C4-2B (cell line): ENCODE measurements at regions not wholly inside any gene's neighbourhood (a gene's known extent, or its start where the extent isn't known, plus 50 kb on each side); places are given as distances from the start of the nearest gene placed in this dataset.

ENCODE experiments used
- ZFX ChIP-seq: fragments of 450-650 bp; IDR thresholded peaks from 2 replicates; pipeline ENCODE4 v1.6.1; 2017
- TF ChIP-seq, protein P1 (sequence below): fragments of 450-650 bp; conservative IDR thresholded peaks from 2 replicates; pipeline ENCODE4 v1.5.1; 2017; ENCODE audit warnings: mild to moderate bottlenecking

DNA sequence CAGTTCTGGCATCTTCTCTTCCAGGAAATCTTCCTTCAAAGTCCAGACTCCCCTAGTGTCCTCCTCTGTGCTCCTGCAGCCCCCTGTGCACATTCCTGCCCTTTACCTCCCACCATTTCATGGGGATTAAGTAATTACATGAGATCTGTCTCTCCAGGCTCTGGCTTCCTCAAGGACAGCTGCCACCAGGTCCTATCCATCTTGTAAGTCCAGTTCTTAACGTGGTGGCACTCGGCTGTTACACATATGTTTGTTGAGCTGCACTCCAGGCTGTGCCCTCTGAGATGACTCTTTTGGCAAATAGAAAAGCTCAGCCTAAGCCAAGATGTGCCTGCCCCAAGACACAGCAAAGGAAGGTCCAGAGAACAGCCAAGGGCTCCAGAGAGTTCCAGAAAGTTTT is 57.4 kb upstream of the CAMK1G start:
- TF ChIP-seq, protein P1, sequence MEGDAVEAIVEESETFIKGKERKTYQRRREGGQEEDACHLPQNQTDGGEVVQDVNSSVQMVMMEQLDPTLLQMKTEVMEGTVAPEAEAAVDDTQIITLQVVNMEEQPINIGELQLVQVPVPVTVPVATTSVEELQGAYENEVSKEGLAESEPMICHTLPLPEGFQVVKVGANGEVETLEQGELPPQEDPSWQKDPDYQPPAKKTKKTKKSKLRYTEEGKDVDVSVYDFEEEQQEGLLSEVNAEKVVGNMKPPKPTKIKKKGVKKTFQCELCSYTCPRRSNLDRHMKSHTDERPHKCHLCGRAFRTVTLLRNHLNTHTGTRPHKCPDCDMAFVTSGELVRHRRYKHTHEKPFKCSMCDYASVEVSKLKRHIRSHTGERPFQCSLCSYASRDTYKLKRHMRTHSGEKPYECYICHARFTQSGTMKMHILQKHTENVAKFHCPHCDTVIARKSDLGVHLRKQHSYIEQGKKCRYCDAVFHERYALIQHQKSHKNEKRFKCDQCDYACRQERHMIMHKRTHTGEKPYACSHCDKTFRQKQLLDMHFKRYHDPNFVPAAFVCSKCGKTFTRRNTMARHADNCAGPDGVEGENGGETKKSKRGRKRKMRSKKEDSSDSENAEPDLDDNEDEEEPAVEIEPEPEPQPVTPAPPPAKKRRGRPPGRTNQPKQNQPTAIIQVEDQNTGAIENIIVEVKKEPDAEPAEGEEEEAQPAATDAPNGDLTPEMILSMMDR: no peak
- no peak for TF ChIP-seq ZFX
